HCT116 (cell line): ENCODE measurements at regions not wholly inside any gene's neighbourhood (a gene's known extent, or its start where the extent isn't known, plus 50 kb on each side); places are given as distances from the start of the nearest gene placed in this dataset.

ENCODE experiments used
- ATF3 ChIP-seq: IDR thresholded peaks from 2 replicates; pipeline ENCODE4 v1.6.1; 2012
- CEBPB ChIP-seq: IDR thresholded peaks from 2 replicates; pipeline ENCODE4 v1.6.1; 2012; ENCODE audit warnings: low read depth
- CTCF ChIP-seq, 3 experiments: fragments of 200-600 bp in 1 of 3; sonication (generic) in 1 of 3; IDR thresholded peaks in 2 of 3; conservative IDR thresholded peaks in 1 of 3; 2 replicates each; pipeline ENCODE4 v1.5.1; 2012 to 2017; ENCODE audit warnings: low read depth in 2 of 3, low read length in 2 of 3, antibody characterized with exemption in 1 of 3, borderline replicate concordance in 1 of 3, control low read depth in 1 of 3, mild to moderate bottlenecking in 1 of 3, mixed read lengths in 1 of 3, mixed run types in 1 of 3, moderate library complexity in 1 of 3; ENCODE audit not compliant: insufficient read depth in 1 of 3
- EZH2 ChIP-seq: fragments of 200-600 bp; sonication (generic); IDR thresholded peaks from 2 replicates; pipeline ENCODE4 v1.6.1; 2017; ENCODE audit warnings: antibody characterized with exemption, mixed run types
- EZH2phosphoT487 ChIP-seq: fragments of 200-600 bp; IDR thresholded peaks from 2 replicates; pipeline ENCODE4 v1.6.1; 2018; ENCODE audit warnings: antibody characterized with exemption, borderline replicate concordance
- JUND ChIP-seq: IDR thresholded peaks from 2 replicates; pipeline ENCODE4 v1.6.1; 2012
- POLR2AphosphoS5 ChIP-seq: IDR thresholded peaks from 2 replicates; pipeline ENCODE4 v1.6.1; 2011; ENCODE audit warnings: mild to moderate bottlenecking, low read depth, low read length, moderate library complexity
- RAD21 ChIP-seq: IDR thresholded peaks from 2 replicates; pipeline ENCODE4 v1.6.1; 2012; ENCODE audit warnings: low read depth, mild to moderate bottlenecking
- REST ChIP-seq: IDR thresholded peaks from 2 replicates; pipeline ENCODE4 v1.6.1; 2012; ENCODE audit warnings: low read depth
- ZNF274 ChIP-seq: fragments of 200-500 bp; sonication (Bioruptor generic); IDR thresholded peaks from 2 replicates; pipeline ENCODE4 v1.6.1; 2014; ENCODE audit warnings: mild to moderate bottlenecking, low read depth, low read length, inconsistent platforms

- TF ChIP-seq CTCF (IDR thresholded peaks at IDR 0.05 in 2 of 3, conservative IDR thresholded peaks at IDR 0.05 in 1 of 3; ENCODE audit: borderline replicate concordance in 1 of 3, insufficient read depth in 1 of 3, low read depth in 2 of 3, low read length in 2 of 3): no peak
- no peak for TF ChIP-seq POLR2AphosphoS5
- no peak for TF ChIP-seq EZH2
- TF ChIP-seq RAD21: no peak
- no peak for TF ChIP-seq EZH2phosphoT487
- no peak for TF ChIP-seq CEBPB
- TF ChIP-seq REST: no peak
- no peak for TF ChIP-seq JUND
- no peak for TF ChIP-seq ZNF274
- TF ChIP-seq ATF3: no peak
These were observed 367.2 kb downstream of the SOX2 start for GRCh38 chr3:182078929-182079328.
